Activated CD4-positive, alpha-beta T cell treated with anti-CD3 and anti-CD28 coated beads, Interleukin-10, Interleukin-2, amounts not matched to agents 100 ng/mL and 50 ng/mL, durations not matched to agents 16 hours and 8 hours (primary cell): ENCODE measurements at regions not wholly inside any gene's neighbourhood (a gene's known extent, or its start where the extent isn't known, plus 50 kb on each side); places are given as distances from the start of the nearest gene placed in this dataset.

ENCODE experiments used
- DNase-seq: peaks from one replicate; pipeline ENCODE4 v3.0.0-alpha.2; 2020

- no peak for DNase-seq
Measured at GRCh38 chr1:213908521-213908920, 79.3 kb upstream of the PROX1 start.

- DNase-seq: no peak
Measured at GRCh38 chr1:213914392-213914791, 73.4 kb upstream of the PROX1 start.

GRCh38 chr1:213921311-213921710, 66.5 kb upstream of the PROX1 start:
- no peak for DNase-seq

- no peak for DNase-seq
Measured at GRCh38 chr1:213921712-213922111, 66.1 kb upstream of the PROX1 start.

GRCh38 chr1:213925531-213926182, 62.1 kb upstream of the PROX1 start:
- DNase-seq: no peak

GRCh38 chr1:213927846-213928245, 59.9 kb upstream of the PROX1 start:
- no peak for DNase-seq

GRCh38 chr1:213929398-213929797, 58.4 kb upstream of the PROX1 start:
- DNase-seq: no peak

GRCh38 chr1:213931836-213932235, 55.9 kb upstream of the PROX1 start:
- DNase-seq: no peak

GRCh38 chr1:213933336-213933735, 54.4 kb upstream of the PROX1 start:
- DNase-seq: no peak

GRCh38 chr1:213934649-213935048, 53.1 kb upstream of the PROX1 start:
- no peak for DNase-seq

- no peak for DNase-seq
Measured at GRCh38 chr1:213936571-213936970, 51.2 kb upstream of the PROX1 start.
